ENCODE measurements at regions not wholly inside any gene's neighbourhood (a gene's known extent, or its start where the extent isn't known, plus 50 kb on each side); places are given as distances from the start of the nearest gene placed in this dataset.
"Not testable (repeated sequence)": the region's sequence is repeated elsewhere in the genome, so short reads cannot be mapped to it uniquely, and the experiment has no call there.

GRCh38 chr1:176396604-176397395 is 66.2 kb upstream of the PAPPA2 start:
- not testable (repeated sequence) for DNase-seq (ENCODE audit: low read depth in 2 of 2)

- DNase-seq (ENCODE audit: low read depth in 2 of 2) = no peak
Observed at GRCh38 chr1:176391621-176392020, 71.4 kb upstream of the PAPPA2 start.

- DNase-seq (ENCODE audit: low read depth in 2 of 2) = no peak
Observed at GRCh38 chr1:176384841-176385240, 78.1 kb upstream of the PAPPA2 start.

- DNase-seq (ENCODE audit: low read depth in 2 of 2) = no peak
Observed at GRCh38 chr1:176382163-176382562, 80.8 kb upstream of the PAPPA2 start.

GRCh38 chr1:176379626-176380339 is 83.2 kb upstream of the PAPPA2 start:
- no peak for DNase-seq (ENCODE audit: low read depth in 2 of 2)

- peak; percentile 32 to 65 for DNase-seq (ENCODE audit: low read depth in 2 of 2)
Observed at GRCh38 chr1:176374967-176375569, 87.9 kb upstream of the PAPPA2 start.

GRCh38 chr1:176364236-176364905 is 98.6 kb upstream of the PAPPA2 start:
- DNase-seq (ENCODE audit: low read depth in 2 of 2) = no peak

GRCh38 chr1:176349135-176349715 is 113.8 kb upstream of the PAPPA2 start:
- DNase-seq (ENCODE audit: low read depth in 2 of 2) = not testable (repeated sequence)

- DNase-seq (ENCODE audit: low read depth in 2 of 2) = no peak
Observed at GRCh38 chr1:176341656-176342055, 121.3 kb upstream of the PAPPA2 start.

- DNase-seq (ENCODE audit: low read depth in 2 of 2) = no peak
Observed at GRCh38 chr1:176338877-176339276, 124.1 kb upstream of the PAPPA2 start.

GRCh38 chr1:176330782-176331181 is 123.7 kb upstream of the COP1 start:
- DNase-seq (ENCODE audit: low read depth in 2 of 2) = no peak

GRCh38 chr1:176325664-176326063 is 118.6 kb upstream of the COP1 start:
- DNase-seq (ENCODE audit: low read depth in 2 of 2) = no peak

GRCh38 chr1:176323472-176323871 is 116.4 kb upstream of the COP1 start:
- no peak for DNase-seq (ENCODE audit: low read depth in 2 of 2)

- DNase-seq (ENCODE audit: low read depth in 2 of 2) = no peak
Observed at GRCh38 chr1:176315519-176316220, 108.6 kb upstream of the COP1 start.

GRCh38 chr1:176296602-176297001 is 89.5 kb upstream of the COP1 start:
- DNase-seq (ENCODE audit: low read depth in 2 of 2) = not testable (repeated sequence)

- DNase-seq (ENCODE audit: low read depth in 2 of 2) = no peak
Observed at GRCh38 chr1:176285996-176286395, 78.9 kb upstream of the COP1 start.

- DNase-seq (ENCODE audit: low read depth in 2 of 2) = no peak
Observed at GRCh38 chr1:176271572-176271971, 64.5 kb upstream of the COP1 start.
